GM06990 (cell line): ENCODE measurements at regions not wholly inside any gene's neighbourhood (a gene's known extent, or its start where the extent isn't known, plus 50 kb on each side); places are given as distances from the start of the nearest gene placed in this dataset.

Experiments
- DNase-seq: peaks from one replicate; pipeline ENCODE4 v3.0.0-alpha.2; 2011; ENCODE audit not compliant: insufficient read length; ENCODE audit errors: extremely low read depth
- H3K27me3 ChIP-seq: replicated peaks from 2 replicates; pipeline ENCODE4 v1.6.0; 2011; ENCODE audit warnings: low read length; ENCODE audit not compliant: control insufficient read depth, insufficient read depth
- H3K36me3 ChIP-seq: 2 replicates; pipeline ENCODE4 v1.5.1; 2011; ENCODE audit warnings: low read length; ENCODE audit not compliant: control insufficient read depth, insufficient read depth
- H3K4me3 ChIP-seq: replicated peaks from 2 replicates; pipeline ENCODE4 v1.5.1; 2011; ENCODE audit warnings: low read depth, mild to moderate bottlenecking, control low read depth, low read length
- TF ChIP-seq, protein P1 (sequence below): IDR thresholded peaks from 2 replicates; pipeline ENCODE4 v1.5.1; 2011; ENCODE audit warnings: low read length, control low read depth, mild to moderate bottlenecking, inconsistent platforms; ENCODE audit not compliant: insufficient read depth, poor library complexity, severe bottlenecking

DNA sequence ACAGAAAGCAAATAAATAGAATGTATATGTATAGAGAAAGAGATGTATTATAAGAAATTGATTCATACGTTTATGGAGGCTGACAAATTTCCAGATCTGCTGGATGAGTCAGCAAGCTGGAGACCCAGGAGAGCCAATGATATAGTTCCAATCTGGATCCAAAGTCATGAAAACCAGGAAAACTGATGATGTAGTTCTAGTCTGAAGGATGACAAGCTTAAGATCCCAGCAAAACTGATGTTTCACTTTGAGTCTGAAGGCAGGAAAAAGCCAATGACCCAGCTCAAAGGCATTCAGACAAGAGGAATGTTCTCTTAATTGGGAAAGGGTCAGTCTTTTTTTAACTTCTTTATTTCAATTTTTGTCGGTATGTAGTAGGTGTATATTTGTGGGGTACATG is 102.6 kb downstream of the LHFPL1 start:
- H3K4me3 ChIP-seq = no peak overlapping the region
- TF ChIP-seq, protein P1, sequence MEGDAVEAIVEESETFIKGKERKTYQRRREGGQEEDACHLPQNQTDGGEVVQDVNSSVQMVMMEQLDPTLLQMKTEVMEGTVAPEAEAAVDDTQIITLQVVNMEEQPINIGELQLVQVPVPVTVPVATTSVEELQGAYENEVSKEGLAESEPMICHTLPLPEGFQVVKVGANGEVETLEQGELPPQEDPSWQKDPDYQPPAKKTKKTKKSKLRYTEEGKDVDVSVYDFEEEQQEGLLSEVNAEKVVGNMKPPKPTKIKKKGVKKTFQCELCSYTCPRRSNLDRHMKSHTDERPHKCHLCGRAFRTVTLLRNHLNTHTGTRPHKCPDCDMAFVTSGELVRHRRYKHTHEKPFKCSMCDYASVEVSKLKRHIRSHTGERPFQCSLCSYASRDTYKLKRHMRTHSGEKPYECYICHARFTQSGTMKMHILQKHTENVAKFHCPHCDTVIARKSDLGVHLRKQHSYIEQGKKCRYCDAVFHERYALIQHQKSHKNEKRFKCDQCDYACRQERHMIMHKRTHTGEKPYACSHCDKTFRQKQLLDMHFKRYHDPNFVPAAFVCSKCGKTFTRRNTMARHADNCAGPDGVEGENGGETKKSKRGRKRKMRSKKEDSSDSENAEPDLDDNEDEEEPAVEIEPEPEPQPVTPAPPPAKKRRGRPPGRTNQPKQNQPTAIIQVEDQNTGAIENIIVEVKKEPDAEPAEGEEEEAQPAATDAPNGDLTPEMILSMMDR = no peak
- DNase-seq = no peak
- H3K36me3 ChIP-seq = no peaks in the 10 kb centered on the region
- no peaks in the 10 kb centered on the region for H3K27me3 ChIP-seq

DNA sequence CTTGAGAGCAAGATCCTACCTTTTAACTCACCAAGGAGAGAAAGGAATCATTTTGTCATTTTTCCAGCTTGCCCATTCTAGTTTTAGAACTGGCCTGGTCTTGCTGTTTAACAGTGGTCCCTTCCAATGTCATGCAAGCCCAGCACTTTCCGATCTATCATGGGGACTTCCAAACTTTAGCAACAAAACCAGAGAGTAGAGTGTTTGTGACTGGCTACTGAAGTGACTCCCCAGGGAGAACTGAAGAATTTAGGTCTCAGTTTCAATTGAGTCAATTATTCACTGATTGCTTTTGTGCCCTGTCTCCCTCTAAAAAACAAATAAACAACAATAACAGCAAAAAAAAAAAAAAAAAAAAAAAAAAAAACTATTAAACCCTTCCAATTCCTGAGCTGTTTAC is 108.3 kb downstream of the LHFPL1 start:
- Histone ChIP-seq H3K4me3 (no peak overlapping the region), H3K36me3 (no peaks in the 10 kb centered on the region), H3K27me3 (no peaks in the 10 kb centered on the region)
- DNase-seq = no peak
- TF ChIP-seq, protein P1 = no peak

DNA sequence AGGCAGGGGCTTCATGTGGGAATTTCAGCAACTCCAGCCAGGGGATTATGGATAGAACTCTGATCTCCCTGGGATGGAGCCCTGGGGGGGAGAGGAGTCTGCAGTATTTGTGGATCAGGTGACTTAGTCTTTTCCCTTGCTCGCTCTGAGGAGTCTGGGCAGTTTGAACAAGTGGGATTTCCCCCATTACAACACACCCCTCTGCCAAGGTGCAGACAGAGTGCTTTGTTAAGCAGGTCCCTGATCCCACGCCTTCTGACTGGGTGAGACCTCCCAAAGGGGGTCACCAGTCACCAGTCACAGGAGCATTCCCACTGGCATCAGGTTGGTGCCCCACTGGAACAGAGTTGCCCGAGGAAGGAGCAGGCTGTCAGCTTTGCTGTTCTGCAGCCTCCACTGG is 123.9 kb downstream of the LHFPL1 start:
- H3K27me3 ChIP-seq = no peaks in the 10 kb centered on the region
- TF ChIP-seq, protein P1 = no peak
- no peaks in the 10 kb centered on the region for H3K36me3 ChIP-seq
- no peak overlapping the region for H3K4me3 ChIP-seq
- DNase-seq = no peak

DNA sequence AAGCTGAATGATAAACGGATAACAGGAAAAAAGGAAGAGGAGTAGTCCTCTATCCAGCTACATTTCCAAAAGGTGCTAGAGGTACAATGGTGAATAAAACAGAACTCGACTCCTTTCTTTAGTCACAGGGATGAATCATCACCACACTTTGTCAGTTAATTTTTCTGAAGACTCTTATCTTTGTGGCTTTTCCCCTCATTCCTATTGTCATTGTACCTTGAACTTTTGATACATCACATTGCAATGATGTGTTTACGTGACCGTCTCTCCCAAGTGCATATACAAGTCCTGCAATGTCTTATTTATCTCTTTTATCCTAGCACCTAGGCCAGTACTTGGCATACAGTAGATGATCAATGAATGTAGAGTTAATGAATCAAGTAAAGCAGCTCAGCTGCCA is 134.7 kb downstream of the LHFPL1 start:
- Histone ChIP-seq H3K36me3 (no peaks in the 10 kb centered on the region), H3K4me3 (no peak overlapping the region), H3K27me3 (no peaks in the 10 kb centered on the region)
- TF ChIP-seq, protein P1 = no peak
- no peak for DNase-seq

DNA sequence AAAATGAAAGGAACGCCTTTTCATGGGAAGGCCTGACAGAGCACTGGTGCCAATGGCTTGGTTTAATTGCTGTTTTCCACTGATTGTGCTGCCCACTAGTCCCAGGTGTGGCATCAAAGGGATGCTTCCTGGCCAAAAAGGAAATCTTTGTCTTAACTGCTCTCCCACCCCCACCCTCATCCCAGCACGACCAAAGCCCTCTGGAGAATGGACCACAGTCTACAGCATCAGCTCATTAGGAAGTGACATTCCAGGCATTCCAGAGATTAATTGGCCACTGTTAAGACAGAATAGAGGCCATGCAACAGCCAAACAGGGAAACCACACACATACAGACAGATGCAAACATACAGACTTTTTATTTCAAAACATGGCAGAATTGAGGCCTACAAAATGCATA is 143.2 kb downstream of the LHFPL1 start:
- no peak for DNase-seq
- TF ChIP-seq, protein P1 = no peak
- Histone ChIP-seq H3K36me3 (no peaks in the 10 kb centered on the region), H3K4me3 (no peak overlapping the region), H3K27me3 (no peaks in the 10 kb centered on the region)

DNA sequence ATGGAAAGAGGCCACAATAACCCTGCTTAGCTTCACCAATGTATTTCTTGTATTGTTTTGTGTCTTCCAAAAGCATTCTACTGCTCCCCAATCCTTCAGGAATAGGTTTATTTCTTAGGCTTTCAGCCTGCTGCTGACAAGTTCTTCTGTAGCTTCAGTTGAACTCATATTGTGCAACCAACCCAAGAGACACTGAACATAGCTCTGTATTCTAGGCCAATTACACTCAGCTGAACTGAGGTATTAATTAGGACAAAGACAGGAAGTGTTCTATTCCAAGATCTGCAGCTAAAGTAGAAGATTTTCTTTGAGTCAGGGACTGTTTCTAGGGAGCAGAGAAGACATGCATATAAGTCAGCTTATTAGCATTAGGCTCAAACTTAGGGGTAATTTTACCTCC is 151.8 kb downstream of the LHFPL1 start:
- H3K27me3 ChIP-seq = no peaks in the 10 kb centered on the region
- TF ChIP-seq, protein P1 = no peak
- no peak for DNase-seq
- no peaks in the 10 kb centered on the region for H3K36me3 ChIP-seq
- no peak overlapping the region for H3K4me3 ChIP-seq
